Activated CD8-positive, alpha-beta memory T cell treated with anti-CD3 and anti-CD28 coated beads, Interleukin-2, amount 50 U/mL, for 1 hour (primary cell): ENCODE measurements at regions not wholly inside any gene's neighbourhood (a gene's known extent, or its start where the extent isn't known, plus 50 kb on each side); places are given as distances from the start of the nearest gene placed in this dataset.

Source experiments
- DNase-seq: peaks from one replicate; pipeline ENCODE4 v3.0.0-alpha.2; 2020; ENCODE audit errors: extremely low read depth

DNA sequence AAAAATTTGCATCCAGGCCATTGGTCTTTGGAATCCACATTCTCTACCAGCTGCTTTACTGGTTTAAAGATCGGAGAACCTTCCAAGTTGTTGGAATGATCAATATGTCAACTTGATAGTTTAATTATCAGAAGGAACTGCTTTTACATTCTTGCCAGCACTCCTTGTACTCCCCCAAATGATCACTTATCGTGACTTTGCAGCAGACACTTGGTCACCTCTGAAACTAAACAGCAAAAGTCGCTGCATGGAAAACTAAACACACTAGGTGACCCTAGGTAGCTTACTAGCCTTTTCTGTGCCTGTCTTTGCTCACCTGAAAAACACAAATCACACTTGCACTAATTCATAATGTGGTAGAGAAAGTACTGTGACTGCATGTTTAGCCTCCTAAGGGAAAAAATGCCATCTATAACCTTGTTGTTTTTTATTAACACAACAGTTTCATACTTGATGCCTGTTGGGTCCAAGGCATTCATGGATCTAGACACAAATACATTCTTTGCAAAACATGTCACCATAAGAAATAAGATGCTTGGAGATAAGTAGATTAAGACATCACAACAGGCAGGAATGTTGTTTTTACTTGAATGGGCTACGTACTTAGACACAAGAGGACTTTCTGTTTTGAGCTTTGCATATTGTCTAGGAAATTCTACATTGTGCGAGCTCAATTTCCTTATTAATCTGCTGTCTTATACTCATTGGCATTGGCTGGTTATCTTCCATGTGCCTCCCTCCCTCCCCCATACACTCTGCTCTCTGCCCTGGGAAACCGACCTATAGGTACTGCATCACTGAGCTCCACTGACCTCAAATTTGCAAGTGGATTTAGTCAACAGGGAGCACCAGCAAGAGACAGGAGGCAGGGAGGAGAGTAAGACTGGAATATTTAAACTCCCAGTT, 219.1 kb upstream of the STK17B start:
- DNase-seq: no peak

DNA sequence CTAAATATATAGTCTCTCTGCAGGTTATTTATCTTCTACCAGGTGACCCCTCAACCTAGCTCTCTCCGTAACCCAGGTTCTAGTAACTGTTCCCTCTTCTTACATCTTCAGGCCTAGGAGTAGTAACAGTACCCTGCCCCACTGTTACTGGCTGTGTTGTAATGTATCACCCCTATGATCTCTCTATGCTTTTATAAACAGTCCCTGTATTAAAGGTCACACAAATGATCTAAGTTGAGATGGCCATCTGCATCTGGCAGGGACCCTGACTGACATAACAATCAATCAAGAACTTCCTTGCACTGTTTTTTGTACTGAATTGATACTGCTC, 219.7 kb upstream of the STK17B start:
- DNase-seq: no peak

DNA sequence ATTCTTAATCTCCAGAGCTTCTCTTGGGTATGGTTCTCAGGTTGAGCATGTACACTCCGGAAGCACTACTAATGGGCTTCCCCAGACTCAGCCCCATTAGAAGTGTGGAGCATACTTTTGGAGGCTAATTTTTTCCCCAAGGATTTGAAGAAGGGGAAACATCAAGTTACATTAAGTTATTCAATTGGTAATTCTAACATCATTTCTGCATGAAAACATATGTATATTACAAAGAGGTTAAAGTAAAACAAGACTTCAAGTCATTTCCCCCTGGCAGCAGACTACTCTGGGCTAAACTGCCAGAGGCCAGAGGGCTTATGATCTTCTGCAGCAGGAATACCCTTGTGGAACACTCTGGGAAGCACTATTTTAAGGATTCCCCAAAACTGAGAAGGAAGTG, 227.7 kb upstream of the STK17B start:
- DNase-seq: no peak

DNA sequence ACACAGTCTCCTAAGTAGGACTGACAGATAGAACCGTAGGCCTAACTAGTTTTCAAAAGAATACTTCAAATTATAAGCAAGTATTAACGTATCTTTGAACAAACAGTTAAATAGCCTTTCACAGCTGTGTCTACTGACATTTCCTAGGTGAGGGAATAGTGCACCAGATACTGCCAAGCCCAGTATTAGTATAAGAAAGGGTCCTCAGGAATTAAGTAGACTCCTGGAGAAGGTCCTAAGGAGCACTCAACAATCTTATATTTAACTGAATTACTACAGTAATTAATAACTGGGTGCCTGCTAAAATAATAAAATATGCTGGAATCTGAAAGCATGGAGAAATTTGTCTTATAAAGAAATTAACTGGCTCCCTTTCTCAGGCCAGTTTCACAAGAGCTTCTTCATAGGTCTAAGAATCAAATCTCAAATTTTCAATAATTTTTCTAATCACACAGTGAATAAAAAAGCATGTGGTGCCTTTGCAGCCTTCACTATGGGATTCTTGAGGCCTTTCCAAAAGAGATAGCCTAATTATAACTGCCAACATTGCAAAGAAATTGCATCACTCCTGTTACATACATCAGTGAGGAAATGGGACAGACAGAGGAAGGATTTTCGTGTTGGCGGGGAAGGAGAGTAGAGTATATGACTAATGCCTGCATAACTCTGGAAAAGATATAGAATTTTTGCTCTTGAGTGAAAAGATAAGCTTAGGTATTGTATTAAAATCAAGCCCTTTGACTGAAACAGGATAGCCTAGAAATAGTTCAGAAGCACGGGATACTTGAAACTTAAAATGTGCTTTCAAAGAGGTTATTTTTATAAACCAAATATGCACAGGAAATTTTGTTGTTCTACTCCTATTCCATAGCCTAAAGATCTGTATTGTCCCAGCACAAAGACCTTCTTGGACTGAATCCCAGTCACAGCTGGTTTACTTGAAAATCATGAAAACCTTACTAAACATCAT, 228.6 kb upstream of the STK17B start:
- DNase-seq: no peak

DNA sequence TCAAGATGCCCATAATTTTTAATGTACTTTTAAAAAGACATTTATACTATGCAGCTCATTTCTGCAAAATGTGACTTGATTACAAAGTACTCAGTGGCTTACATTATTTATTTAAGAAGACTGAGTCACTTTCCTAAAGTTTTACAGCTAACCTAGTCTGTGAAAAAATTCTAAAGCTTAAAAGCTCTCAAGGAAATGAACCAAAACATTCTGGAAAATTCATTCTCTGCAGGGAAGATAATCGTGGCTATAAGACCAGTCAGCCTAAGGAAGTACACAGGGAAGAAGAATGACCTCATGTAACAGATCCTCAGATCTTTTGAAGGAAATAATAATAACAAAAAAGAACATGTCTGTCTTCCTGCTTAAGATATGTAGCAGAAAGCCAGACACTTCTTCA, 232.1 kb upstream of the STK17B start:
- DNase-seq: no peak

DNA sequence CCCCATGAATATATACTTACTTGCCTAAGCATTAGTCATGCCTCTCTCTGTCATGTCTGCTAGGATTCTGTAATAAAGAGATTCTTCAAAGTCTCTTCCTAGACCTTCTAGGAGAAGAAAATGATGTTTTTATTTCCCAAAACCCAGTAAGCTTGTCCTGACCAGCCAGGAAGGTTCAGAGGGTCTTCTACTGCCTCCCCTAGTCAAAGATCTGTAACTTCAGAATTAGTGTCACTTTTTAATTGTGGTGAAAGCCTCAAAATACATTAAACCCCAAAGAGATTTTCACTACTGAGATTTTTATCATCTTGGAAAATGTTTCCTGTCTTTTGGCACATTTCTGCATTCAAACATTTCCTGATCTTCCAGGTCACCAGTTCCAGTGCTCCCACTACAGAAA, 232.9 kb upstream of the STK17B start:
- no peak for DNase-seq

DNA sequence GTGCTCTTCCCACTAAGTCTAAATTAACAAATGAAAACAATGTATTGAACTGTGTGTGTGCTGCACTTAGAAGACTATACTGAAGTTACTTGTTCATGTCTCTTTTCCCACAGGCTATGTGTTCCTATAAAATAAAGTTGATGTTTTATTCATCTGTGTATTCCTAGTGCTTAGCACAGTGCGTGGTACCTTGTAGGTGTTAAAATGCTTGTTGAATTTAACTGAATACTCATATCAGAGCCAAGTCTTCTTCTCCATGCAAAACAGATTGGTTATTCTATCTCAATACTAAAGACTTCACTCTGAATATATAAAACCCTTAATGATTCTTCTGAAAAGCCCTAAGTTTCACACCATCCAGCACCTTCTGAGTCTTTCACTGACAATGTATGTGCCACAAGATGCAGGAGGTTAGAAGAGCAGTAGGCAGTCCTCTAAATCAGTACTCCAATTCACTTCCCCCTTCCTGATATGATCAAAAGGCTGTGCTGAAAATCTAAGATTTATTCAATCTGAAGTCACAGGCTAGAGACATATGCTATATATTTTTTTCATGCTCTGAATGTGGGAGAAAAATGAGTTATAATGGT, 231.7 kb upstream of the CCDC150 start:
- no peak for DNase-seq

DNA sequence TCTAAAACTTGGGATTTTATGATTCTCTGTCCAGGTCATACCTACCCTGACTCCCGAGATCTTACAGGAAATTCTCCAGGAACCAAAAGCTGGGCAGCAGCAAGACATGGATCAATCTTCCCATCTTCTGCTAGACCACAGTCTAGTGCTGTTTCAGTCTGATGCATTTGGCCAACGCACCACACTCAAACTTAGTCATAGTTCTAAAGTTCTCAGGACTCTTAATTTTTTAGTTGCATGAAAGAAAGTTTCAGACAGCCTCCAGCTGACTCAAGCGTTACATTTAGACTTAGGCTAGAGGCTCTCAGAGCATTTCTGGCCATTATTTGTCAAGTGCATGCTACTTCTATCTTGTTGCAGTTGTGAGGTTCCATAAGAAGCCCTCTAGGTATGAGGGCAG, 230.1 kb upstream of the CCDC150 start:
- no peak for DNase-seq

DNA sequence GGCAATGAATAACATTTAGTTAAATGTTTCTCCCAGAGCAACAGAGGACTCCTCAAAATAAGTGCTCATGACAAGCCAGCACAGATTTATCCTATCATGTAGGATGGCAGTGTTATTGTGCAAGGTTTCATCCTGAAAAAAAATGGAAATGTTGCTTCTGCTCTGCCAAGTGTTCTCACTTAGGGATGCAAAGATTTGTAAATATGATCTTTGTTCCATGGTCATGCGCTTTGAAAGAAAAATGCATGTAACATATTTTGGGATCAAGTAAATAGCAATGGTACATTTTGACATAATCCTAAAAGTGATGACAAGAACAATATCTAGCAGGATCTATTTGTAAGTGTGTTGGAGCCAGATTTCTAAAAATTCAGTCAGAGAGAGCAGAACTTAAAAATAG, 229.5 kb upstream of the CCDC150 start:
- no peak for DNase-seq

DNA sequence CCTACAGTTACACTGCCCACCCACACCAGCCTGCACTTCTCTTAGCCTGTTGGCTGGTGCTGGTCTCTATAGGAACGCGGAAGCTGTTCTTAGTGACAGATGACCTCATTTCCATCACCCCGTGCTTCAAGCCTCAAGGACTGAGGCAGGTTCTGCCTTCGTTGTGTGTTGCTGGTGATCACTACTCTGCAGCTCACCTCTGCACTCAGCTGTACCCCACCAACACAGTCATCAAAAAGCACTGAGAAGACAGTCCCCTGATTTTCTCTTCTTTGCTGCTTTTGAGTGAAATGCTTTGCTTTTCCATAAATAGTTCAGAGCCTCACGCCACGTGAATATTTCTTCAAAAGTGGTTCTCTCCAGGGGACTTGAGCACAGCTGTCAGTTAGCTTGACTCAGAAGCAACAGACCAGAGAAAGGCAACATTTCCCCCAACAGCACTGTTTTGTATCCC, 225.7 kb upstream of the CCDC150 start:
- DNase-seq: no peak

DNA sequence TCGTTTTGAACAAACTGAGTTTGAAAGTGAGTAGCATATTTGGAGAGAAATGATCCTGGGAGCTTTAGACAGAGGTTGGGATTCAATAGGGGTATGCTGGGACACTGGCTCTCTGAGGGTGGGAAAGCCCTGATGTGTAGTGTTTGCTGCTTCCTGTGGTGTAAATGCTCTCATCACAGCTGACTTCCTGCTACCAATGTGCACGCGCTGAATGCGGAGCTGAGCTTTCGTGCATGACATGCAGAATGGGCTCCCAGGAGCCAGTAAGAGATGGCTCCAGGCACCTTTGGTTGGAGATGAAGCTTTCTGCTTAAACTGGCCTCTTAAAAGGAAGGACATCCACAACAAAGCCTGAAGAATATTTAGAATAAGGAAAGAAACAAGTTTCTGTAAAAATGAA, 224.1 kb upstream of the CCDC150 start:
- DNase-seq: no peak

DNA sequence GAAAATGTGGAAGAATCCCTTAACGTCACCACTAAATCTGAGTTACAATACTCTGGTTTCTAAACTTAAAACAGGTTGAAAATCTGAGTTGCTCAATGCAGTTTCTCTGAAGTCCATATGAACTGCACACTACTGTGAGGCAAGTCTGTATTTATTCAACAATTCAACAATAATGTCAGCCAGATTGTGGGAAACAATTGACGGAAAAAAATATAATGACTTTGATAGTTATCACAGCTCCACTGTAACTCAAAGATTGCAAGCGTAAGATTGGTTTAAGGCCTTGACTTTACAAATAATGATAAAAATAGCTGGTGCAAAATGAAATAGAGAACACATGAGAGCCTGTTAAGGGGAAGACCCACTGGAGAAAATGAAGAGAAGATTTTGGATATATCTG, 219.4 kb upstream of the CCDC150 start:
- no peak for DNase-seq

DNA sequence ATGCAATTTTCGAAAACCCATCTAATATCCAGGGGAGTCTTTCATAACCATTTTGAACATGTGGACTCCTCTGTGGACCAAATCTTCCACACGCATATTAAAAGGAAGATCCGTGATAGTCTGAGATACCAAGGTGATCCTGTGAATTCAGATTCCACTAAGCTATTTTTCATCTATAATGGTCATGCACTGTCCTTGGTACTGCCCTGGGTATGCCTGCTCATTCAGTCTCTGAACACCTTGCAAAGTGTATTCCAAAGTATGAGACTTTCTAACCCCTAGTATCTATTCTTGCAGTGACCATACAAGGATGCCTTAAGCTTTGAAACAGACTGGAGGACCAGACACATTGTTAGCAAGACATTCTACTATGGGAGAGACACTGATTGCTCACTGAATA, 217.6 kb upstream of the CCDC150 start:
- no peak for DNase-seq

DNA sequence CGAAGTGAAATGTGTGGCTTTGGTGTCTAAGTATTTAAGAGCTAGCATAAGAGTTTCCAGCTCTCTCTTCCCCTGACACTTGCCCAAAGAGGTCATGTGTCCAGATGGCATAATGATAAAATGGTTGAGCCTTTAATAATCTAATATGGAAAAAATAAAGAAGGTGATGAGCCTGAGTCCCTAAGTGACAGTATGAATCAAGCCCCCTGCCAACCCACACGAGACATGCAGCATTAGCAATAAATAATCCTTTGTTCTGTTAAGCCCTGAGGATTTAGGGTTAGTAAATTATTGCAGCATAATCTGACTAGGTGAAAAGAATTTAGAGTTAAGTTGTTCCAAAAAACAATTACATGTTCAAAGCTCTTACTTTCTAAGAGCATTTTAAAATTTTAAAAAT, 217.2 kb upstream of the CCDC150 start:
- DNase-seq: no peak

DNA sequence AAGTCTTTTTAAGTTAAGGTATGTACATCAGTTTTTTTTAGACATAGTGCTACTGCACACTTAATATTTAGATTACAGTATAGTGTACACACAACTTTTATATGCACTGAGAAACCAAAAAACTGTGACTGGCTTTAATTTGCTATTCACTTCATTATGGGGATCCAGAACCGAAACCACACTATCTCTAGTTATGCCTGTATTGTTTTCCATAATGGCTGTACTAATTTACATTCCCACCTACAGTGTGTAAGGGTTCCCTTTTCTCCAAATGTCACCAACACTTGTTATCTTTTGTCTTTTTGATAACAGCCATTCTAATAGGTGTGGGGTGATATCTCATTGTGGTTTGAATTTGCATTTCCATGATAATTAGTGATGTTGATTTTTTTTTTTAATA, 213.4 kb upstream of the CCDC150 start:
- no peak for DNase-seq

DNA sequence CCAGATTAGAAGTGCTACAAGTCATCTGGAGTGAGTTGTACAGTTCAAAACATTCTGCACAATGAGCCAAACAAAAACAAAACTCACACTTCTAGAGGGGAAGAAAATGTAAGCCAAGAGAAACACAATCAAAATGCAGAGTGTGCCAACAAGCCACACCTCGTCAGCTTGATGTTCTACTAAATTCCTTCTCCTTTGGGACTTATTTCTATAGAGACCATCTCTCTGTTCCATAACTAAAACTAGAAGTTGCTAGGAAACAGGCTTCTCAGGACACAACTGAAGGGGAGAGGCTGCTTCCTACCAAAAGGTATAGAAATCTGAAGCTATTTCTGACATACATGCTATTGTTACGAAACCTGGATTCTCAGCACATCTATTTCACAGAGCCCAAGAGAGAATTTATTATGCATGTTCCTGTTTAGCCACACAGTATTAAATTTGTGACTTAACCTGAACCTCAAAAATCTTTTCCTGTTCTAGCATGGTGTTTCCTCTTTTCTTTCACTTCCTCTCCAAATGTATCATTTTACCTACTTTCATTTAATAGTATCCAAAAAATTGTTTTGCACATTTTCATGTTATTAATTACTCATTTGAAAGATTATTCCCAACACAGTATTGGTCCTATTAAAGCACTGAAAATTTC, 211.4 kb upstream of the CCDC150 start:
- DNase-seq: no peak

DNA sequence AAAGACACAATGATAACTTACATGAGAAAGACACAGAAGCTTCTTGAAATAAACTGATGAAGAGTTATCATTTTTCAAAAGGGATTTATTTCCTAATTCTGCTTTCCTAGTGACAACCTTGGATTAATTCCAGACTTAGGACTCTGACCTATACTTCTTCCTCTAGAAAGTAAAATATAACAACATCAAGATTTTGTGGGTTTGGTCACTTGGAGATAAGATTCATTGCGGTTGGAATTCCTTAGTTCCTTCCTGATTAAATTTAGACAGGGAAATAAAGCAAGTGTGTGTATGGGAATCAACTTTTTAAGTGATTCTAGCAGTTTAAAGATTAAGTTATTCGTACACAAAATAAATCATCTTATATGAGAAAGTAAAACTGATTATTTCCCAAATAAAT, 208.4 kb upstream of the CCDC150 start:
- no peak for DNase-seq

DNA sequence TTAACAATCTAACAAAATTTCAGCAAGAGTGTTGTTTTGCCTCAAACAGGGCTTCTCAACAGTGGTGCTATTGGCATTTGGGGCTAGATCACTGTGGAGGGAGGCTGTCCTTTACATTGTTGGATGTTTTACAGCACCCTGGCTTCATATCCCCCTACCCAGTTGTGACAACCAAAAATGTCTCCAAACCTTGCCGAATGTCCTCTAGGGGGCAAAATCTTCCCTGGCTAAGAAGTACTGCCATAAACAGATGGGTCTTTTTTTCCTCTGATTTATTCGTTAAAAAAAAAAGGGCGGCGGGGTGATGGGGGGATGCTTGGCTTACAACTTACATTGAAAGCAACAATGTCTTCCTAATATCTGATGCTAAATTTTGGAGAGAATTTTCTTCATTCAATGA, 207.6 kb upstream of the CCDC150 start:
- DNase-seq: no peak

DNA sequence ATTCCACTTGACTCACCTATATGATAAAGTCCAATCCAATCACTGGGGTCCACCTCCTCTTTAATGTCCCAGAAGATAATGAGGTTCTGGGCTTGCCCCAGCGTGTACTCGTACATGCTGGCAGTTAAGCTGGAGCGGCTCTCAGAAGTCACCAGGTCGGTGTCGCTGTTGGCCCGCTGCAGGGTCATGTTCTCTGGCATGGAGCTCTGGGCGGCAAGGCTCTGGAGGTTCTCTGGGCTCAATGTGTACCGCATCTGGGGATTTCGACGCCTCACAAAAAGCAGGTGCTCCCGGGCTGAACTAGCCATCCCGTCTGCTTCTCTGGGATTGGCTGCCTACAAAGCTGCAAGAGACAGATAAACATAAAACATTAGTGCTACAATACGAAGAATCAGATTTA, 206.4 kb upstream of the CCDC150 start:
- DNase-seq: no peak

DNA sequence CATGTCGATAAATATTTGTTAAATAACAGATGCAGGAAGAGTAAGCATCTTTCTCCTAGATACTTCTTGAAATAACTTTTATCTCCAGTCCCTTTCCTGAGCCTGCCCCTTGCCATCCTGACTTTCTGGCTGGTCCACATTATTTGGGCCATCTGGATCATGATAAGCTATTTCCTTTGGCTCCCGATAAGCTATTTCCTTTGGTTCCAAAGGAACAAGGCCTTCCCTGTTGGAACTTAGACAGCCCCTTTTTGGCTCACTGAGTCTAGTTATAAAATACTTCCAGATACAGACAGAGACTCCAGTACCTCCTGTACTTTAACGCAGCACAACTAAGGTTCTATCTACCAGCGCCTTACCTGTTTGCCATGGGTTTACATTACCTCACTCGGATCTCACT, 205.3 kb upstream of the CCDC150 start:
- DNase-seq: no peak

DNA sequence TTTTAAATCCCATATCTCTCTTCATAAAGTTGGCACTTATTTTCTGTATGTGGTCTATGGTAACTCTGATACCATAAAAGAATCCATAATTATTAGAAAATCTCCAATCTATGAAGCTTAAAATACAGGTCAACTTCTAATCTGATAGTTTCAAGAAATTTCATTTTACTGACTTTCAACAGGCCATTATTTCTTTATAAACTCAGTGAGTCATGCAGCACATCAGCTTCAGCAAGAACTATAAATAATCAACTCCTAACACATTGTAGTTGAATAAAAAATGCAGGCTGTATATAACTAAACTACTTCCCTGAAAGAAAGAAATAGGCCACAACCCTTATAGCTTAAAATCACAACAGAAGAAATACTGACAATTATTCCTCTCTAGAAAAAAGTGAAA, 204.3 kb upstream of the CCDC150 start:
- DNase-seq: no peak

DNA sequence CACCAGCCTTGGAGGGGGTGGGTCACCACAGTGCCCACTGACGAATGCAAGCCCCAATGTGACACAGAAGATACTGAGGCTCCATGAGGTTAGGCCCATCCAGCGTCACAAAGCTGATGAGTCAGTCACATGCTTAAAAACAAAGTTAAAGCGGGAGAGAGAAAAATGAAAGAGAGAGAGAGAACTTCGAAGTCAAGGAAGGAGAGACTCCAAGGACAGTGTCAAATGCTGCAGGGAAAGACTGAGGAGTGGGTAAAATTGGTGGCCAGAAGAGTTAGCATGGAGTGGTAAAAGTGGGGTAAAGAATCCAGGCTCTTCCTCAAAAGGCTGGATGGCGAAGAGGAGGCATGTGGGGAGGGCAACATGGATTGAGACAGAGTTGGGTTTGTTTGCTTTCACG, 201.9 kb upstream of the CCDC150 start:
- DNase-seq: no peak
